ENCODE measurements at regions not wholly inside any gene's neighbourhood (a gene's known extent, or its start where the extent isn't known, plus 50 kb on each side); places are given as distances from the start of the nearest gene placed in this dataset.

DNA sequence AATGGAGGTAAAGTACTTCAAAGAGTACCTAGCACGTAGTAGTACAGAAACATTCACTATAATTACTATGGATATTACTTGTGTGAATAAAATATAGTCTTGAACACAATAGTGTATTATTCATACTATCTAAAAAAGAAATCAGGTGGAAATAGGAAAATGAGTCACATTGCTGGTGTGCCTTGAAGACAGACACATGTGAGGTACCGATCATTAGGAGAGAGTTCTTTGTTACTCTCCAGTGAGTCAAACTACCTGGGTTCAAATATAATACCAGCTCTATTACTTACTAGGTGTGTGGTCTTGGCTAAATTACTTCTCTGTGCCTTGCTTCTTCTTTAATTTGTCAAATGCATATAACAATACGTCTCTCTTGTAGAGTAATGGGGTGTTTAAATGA is 50.8 kb upstream of the BEND6 start:
- no peak for TF ChIP-seq EZH2phosphoT487 (IDR thresholded peaks at IDR 0.05; ENCODE audit: borderline replicate concordance)
- TF ChIP-seq, protein P1, sequence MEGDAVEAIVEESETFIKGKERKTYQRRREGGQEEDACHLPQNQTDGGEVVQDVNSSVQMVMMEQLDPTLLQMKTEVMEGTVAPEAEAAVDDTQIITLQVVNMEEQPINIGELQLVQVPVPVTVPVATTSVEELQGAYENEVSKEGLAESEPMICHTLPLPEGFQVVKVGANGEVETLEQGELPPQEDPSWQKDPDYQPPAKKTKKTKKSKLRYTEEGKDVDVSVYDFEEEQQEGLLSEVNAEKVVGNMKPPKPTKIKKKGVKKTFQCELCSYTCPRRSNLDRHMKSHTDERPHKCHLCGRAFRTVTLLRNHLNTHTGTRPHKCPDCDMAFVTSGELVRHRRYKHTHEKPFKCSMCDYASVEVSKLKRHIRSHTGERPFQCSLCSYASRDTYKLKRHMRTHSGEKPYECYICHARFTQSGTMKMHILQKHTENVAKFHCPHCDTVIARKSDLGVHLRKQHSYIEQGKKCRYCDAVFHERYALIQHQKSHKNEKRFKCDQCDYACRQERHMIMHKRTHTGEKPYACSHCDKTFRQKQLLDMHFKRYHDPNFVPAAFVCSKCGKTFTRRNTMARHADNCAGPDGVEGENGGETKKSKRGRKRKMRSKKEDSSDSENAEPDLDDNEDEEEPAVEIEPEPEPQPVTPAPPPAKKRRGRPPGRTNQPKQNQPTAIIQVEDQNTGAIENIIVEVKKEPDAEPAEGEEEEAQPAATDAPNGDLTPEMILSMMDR (conservative IDR thresholded peaks at IDR 0.05; ENCODE audit: low read length): no peak
- Histone ChIP-seq H3K4me1 (ENCODE audit: insufficient read depth, low read length, poor library complexity, severe bottlenecking) (peaks cover 22% of the 10 kb centered on the region), H3K36me3 (ENCODE audit: insufficient read depth, low read length) (no peaks in the 10 kb centered on the region), H3K9ac (ENCODE audit: low read depth, low read length, poor library complexity, severe bottlenecking) (no peak overlapping the region), H3K4me2 (ENCODE audit: low read depth, low read length, poor library complexity, severe bottlenecking) (no peak overlapping the region), H4K20me1 (ENCODE audit: insufficient read depth, low read length, poor library complexity, severe bottlenecking) (no peaks in the 10 kb centered on the region), H3K9me2 (replicated peaks; ENCODE audit: low read depth, low read length) (no peaks in the 10 kb centered on the region), H2AFZ (ENCODE audit: low read length) (no peak overlapping the region), H3K4me3 (ENCODE audit: low read length, poor library complexity, severe bottlenecking) (no peak overlapping the region), H3K9me3 (ENCODE audit: insufficient read depth, low read depth, low read length) (no peaks in the 10 kb centered on the region), H3K79me2 (ENCODE audit: insufficient read depth, low read length) (0 out of 2 replicates have a peak, but pooled peaks cover under 1% of the 10 kb centered on the region), H3K27me3 (ENCODE audit: insufficient read depth, low read length, poor library complexity, severe bottlenecking) (no peaks in the 10 kb centered on the region), H3F3A (ENCODE audit: low read depth) (no peaks in the 10 kb centered on the region)

DNA sequence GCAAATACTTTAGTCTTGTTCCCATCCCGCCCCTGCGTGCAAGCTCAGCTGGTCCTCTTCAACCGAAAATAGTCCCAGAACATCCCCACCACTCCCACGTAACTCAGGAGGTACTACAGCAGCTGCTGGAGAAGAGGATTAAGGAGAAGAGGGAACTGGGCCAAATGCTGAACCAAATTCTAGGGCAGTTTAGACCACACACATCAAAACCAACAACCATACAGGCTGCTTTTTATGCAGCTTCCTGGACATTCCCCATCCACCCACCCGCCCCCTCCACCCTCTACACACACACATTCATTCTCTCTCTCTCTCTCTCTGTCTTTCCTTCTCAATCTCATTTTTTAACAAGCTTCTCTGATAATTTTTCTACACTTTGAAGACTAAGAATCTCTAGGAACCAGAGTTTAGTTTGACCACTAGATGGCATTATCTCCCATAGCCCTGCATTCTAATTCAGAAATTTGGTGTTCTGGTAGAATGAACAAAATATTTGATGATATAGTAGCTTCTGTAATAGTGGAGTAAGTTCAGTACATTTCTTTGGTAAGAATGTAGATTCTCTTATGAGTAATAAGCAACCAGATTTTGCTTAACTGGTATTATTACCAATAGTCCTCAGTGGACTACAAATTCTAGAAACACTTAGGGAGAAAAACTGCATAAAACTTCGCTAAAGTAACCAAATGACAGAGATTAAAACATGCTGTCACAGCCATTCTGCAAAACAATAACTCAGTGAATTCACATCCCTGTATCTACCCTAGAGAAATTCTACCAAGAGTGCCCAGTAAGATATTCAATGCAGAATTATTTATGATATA is 52.1 kb upstream of the BEND6 start:
- H3K9me3 ChIP-seq (ENCODE audit: insufficient read depth, low read depth, low read length): no peaks in the 10 kb centered on the region
- no peak overlapping the region for H3K4me3 ChIP-seq (ENCODE audit: low read length, poor library complexity, severe bottlenecking)
- no peak for TF ChIP-seq EZH2phosphoT487 (IDR thresholded peaks at IDR 0.05; ENCODE audit: borderline replicate concordance)
- TF ChIP-seq, protein P1 (conservative IDR thresholded peaks at IDR 0.05; ENCODE audit: low read length): peak; percentile 94
- peak overlapping the region; percentile 20; the same call in 1 of the 2 replicates for H2AFZ ChIP-seq (ENCODE audit: low read length)
- H4K20me1 ChIP-seq (ENCODE audit: insufficient read depth, low read length, poor library complexity, severe bottlenecking): no peaks in the 10 kb centered on the region
- H3K4me2 ChIP-seq (ENCODE audit: low read depth, low read length, poor library complexity, severe bottlenecking): no peak overlapping the region
- H3K4me1 ChIP-seq (ENCODE audit: insufficient read depth, low read length, poor library complexity, severe bottlenecking): peaks cover 22% of the 10 kb centered on the region
- H3K36me3 ChIP-seq (ENCODE audit: insufficient read depth, low read length): peaks cover 4% of the 10 kb centered on the region; the same call in 1 of the 2 replicates
- no peak overlapping the region for H3K9ac ChIP-seq (ENCODE audit: low read depth, low read length, poor library complexity, severe bottlenecking)
- H3F3A ChIP-seq (ENCODE audit: low read depth): no peaks in the 10 kb centered on the region
- H3K79me2 ChIP-seq (ENCODE audit: insufficient read depth, low read length): no peaks in the 10 kb centered on the region
- no peaks in the 10 kb centered on the region for H3K27me3 ChIP-seq (ENCODE audit: insufficient read depth, low read length, poor library complexity, severe bottlenecking)
- H3K9me2 ChIP-seq (replicated peaks; ENCODE audit: low read depth, low read length): no peaks in the 10 kb centered on the region

DNA sequence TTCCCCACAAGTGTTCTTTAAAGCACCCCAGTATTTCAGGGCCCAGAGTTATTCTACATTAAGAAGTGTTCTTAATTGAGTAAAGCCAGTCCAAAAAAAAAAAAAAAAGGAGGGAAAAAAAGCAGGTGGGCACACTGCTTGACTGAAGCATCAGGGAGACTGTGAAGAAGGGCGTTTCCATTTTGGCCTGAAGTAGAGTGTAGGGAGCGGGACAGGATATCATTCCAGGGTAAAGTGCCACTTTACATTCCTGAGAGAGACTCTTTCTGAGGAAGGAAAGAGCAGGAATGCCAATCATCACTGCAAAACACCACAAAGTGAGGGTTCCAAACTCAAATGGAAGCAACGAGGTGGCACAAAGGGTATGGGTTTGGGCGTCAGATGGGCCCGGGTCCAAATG is 54.1 kb upstream of the BEND6 start:
- H3K27me3 ChIP-seq (ENCODE audit: insufficient read depth, low read length, poor library complexity, severe bottlenecking): no peaks in the 10 kb centered on the region
- TF ChIP-seq EZH2phosphoT487 (IDR thresholded peaks at IDR 0.05; ENCODE audit: borderline replicate concordance): no peak
- TF ChIP-seq, protein P1 (conservative IDR thresholded peaks at IDR 0.05; ENCODE audit: low read length): no peak

More for the DNA sequence above, 54.1 kb upstream of the BEND6 start:
- H3K9me2 ChIP-seq (replicated peaks; ENCODE audit: low read depth, low read length): no peaks in the 10 kb centered on the region
- H3K4me1 ChIP-seq (ENCODE audit: insufficient read depth, low read length, poor library complexity, severe bottlenecking): peaks cover 7% of the 10 kb centered on the region
- no peaks in the 10 kb centered on the region for H4K20me1 ChIP-seq (ENCODE audit: insufficient read depth, low read length, poor library complexity, severe bottlenecking)
- H2AFZ ChIP-seq (ENCODE audit: low read length): no peak overlapping the region
- H3K4me2 ChIP-seq (ENCODE audit: low read depth, low read length, poor library complexity, severe bottlenecking): no peak overlapping the region
- H3K36me3 ChIP-seq (ENCODE audit: insufficient read depth, low read length): peaks cover 9% of the 10 kb centered on the region; the same call in 1 of the 2 replicates
- H3K4me3 ChIP-seq (ENCODE audit: low read length, poor library complexity, severe bottlenecking): no peak overlapping the region
- no peaks in the 10 kb centered on the region for H3K79me2 ChIP-seq (ENCODE audit: insufficient read depth, low read length)
- H3K9ac ChIP-seq (ENCODE audit: low read depth, low read length, poor library complexity, severe bottlenecking): no peak overlapping the region
- H3F3A ChIP-seq (ENCODE audit: low read depth): no peaks in the 10 kb centered on the region
- H3K9me3 ChIP-seq (ENCODE audit: insufficient read depth, low read depth, low read length): no peaks in the 10 kb centered on the region
